OCI-LY7 (cell line): ENCODE measurements at regions not wholly inside any gene's neighbourhood (a gene's known extent, or its start where the extent isn't known, plus 50 kb on each side); places are given as distances from the start of the nearest gene placed in this dataset.

ENCODE experiments used
- BruUV-seq: library from RNA; stranded (reverse); fragments of 400-500 nt; replicated peaks from 2 replicates; lab custom pipeline; 2021; lab: Mats Ljungman, UMichigan
- CTCF ChIA-PET: fragments of 300-600 bp; sonication (Branson Sonifier 250); formaldehyde crosslinking; loops from one replicate; lab custom pipeline; 2022; ENCODE audit warnings: antibody characterized with exemption; ENCODE audit not compliant: unreplicated experiment; lab: Charles Lee
- POLR2A ChIA-PET: fragments of 300-600 bp; sonication (Branson Sonifier 250); formaldehyde crosslinking; loops from one replicate; lab custom pipeline; 2022; ENCODE audit warnings: antibody characterized with exemption; lab: Charles Lee
- DNase-seq: peaks from one replicate; pipeline ENCODE4 v3.0.0-alpha.2; 2015; ENCODE audit warnings: low spot score
- H2AFZ ChIP-seq: fragments of 200-600 bp; sonication (generic), shearing (Covaris generic); 2 replicates; pipeline ENCODE4 v1.6.1; 2014; ENCODE audit warnings: mild to moderate bottlenecking, antibody characterized with exemption, low read length, moderate library complexity
- H3K27ac ChIP-seq: fragments of 200-600 bp; sonication (generic); 2 replicates; pipeline ENCODE4 v1.5.1; 2014; ENCODE audit warnings: mixed run types, low read depth, mild to moderate bottlenecking, moderate library complexity, low read length, inconsistent platforms; ENCODE audit not compliant: poor library complexity, severe bottlenecking
- H3K36me3 ChIP-seq: fragments of 200-600 bp; sonication (generic); 2 replicates; pipeline ENCODE4 v1.6.1; 2014; ENCODE audit warnings: mild to moderate bottlenecking, antibody characterized with exemption, low read length, moderate library complexity, mixed read lengths; ENCODE audit not compliant: insufficient read depth
- H3K4me1 ChIP-seq: fragments of 200-600 bp; sonication (generic); 2 replicates; pipeline ENCODE4 v1.5.1; 2014; ENCODE audit warnings: mild to moderate bottlenecking, low read length; ENCODE audit not compliant: insufficient read depth, poor library complexity, severe bottlenecking
- H3K4me2 ChIP-seq: fragments of 200-600 bp; sonication (generic); 2 replicates; pipeline ENCODE4 v1.6.1; 2014; ENCODE audit warnings: mild to moderate bottlenecking, low read length
- H3K4me3 ChIP-seq: fragments of 200-600 bp; sonication (generic); 2 replicates; pipeline ENCODE4 v1.5.1; 2014; ENCODE audit warnings: mild to moderate bottlenecking, low read depth, low read length; ENCODE audit not compliant: poor library complexity, severe bottlenecking
- H3K79me2 ChIP-seq: fragments of 200-600 bp; sonication (generic); 2 replicates; pipeline ENCODE4 v1.6.1; 2016; ENCODE audit warnings: low read depth, mild to moderate bottlenecking, low read length, moderate library complexity, mixed read lengths; ENCODE audit not compliant: insufficient read depth
- H3K9me2 ChIP-seq: fragments of 200-600 bp; sonication (generic); 2 replicates; pipeline ENCODE4 v1.6.1; 2016; ENCODE audit warnings: mild to moderate bottlenecking, low read length, mixed read lengths; ENCODE audit not compliant: insufficient read depth
- H3K9me3 ChIP-seq: fragments of 200-600 bp; sonication (generic); 2 replicates; pipeline ENCODE4 v1.6.1; 2014; ENCODE audit warnings: mild to moderate bottlenecking, mixed run types, low read length, mixed read lengths
- H4K20me1 ChIP-seq: fragments of 200-600 bp; sonication (generic); 2 replicates; pipeline ENCODE4 v1.6.1; 2014; ENCODE audit warnings: mild to moderate bottlenecking, antibody characterized with exemption, low read length, moderate library complexity, mixed read lengths; ENCODE audit not compliant: insufficient read depth
- EZH2phosphoT487 ChIP-seq: fragments of 200-600 bp; sonication (generic); IDR thresholded peaks from 2 replicates; pipeline ENCODE4 v1.6.1; 2018; ENCODE audit warnings: low read depth, borderline replicate concordance, mild to moderate bottlenecking, mixed run types, antibody characterized with exemption, low read length, moderate library complexity, mixed read lengths
- intact Hi-C: fragments of 100-400 bp; cut with micrococcal nuclease; formaldehyde crosslinking; loops from one replicate; pipeline ENCODE4 v1.10.0; 2022; ENCODE audit not compliant: unreplicated experiment
- TF ChIP-seq, protein P1 (sequence below): fragments of 200-600 bp; sonication (generic); conservative IDR thresholded peaks from 2 replicates; pipeline ENCODE4 v1.5.1; 2014; ENCODE audit warnings: mild to moderate bottlenecking, antibody characterized with exemption, low read length, moderate library complexity, mixed read lengths

DNA sequence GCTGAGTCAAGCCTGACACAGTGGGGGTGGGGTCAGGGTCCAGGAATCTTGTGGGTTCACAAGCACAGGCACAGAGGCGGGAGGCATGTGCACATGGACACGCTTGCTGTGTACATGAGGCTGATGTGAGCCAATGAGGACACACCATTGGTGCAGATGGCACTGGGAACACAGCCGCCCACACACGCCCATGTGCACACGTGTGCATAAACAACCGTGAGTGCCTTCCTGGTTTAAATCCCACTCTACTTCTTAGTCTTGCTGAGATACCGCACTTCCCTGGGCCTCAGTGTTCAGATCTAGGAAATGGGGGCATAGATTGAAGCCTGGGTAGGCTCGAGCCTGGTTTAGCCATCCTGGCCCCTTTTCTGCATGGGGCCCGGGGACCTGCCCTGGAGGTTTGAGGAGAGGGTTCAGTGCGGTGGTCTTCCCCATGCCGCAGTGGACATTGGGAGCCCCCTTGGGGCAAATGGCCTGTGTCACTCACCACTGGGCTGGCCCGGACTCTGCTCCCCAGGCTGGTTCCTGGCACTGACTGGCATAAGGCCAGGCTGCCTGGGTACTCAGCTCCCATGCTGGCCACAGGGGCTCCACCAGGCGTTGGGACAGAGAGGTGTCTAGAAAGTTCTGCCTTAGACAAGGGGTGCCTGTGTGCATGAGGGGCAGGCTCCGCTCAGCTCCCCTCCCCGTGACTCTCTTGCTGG, 60.2 kb downstream of the CEBPB start:
- Histone ChIP-seq H3K4me2 (no peak overlapping the region), H3K4me3 (no peak overlapping the region), H3K36me3 (no peaks in the 10 kb centered on the region), H3K4me1 (no peaks in the 10 kb centered on the region), H2AFZ (no peak overlapping the region), H4K20me1 (no peaks in the 10 kb centered on the region), H3K9me2 (no peaks in the 10 kb centered on the region), H3K9me3 (no peaks in the 10 kb centered on the region), H3K79me2 (no peaks in the 10 kb centered on the region), H3K27ac (no peak overlapping the region)
- intact Hi-C loops = no loop called here
- no TSS peak for BruUV-seq
- POLR2A ChIA-PET = no interaction called here
- no peak for TF ChIP-seq EZH2phosphoT487
- TF ChIP-seq, protein P1, sequence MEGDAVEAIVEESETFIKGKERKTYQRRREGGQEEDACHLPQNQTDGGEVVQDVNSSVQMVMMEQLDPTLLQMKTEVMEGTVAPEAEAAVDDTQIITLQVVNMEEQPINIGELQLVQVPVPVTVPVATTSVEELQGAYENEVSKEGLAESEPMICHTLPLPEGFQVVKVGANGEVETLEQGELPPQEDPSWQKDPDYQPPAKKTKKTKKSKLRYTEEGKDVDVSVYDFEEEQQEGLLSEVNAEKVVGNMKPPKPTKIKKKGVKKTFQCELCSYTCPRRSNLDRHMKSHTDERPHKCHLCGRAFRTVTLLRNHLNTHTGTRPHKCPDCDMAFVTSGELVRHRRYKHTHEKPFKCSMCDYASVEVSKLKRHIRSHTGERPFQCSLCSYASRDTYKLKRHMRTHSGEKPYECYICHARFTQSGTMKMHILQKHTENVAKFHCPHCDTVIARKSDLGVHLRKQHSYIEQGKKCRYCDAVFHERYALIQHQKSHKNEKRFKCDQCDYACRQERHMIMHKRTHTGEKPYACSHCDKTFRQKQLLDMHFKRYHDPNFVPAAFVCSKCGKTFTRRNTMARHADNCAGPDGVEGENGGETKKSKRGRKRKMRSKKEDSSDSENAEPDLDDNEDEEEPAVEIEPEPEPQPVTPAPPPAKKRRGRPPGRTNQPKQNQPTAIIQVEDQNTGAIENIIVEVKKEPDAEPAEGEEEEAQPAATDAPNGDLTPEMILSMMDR = no peak
- CTCF ChIA-PET = no interaction called here
- DNase-seq = no peak

DNA sequence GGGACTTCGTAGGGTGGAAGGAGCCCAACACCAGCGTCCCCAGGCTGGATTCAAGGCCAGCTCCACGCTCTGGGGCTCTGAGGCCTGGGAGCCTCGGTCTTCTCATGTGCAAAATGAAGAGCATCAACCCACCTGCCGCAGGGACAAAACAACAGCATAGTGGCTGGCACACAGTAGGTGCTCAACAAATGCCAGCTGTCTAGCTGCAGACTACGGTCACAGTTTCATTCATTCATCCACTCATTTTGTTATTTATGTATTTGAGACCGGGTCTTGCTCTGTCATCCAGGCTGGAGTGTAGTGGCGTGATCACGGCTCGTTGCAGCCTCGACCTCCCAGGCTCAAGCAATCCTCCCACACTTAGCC, 60.7 kb downstream of the CEBPB start:
- Histone ChIP-seq H3K4me1 (no peaks in the 10 kb centered on the region), H3K4me2 (no peak overlapping the region), H3K9me3 (no peaks in the 10 kb centered on the region), H3K79me2 (no peaks in the 10 kb centered on the region), H4K20me1 (no peaks in the 10 kb centered on the region), H3K36me3 (no peaks in the 10 kb centered on the region), H3K9me2 (no peaks in the 10 kb centered on the region), H2AFZ (no peak overlapping the region), H3K27ac (no peak overlapping the region), H3K4me3 (no peak overlapping the region)
- intact Hi-C loops = no loop called here
- CTCF ChIA-PET = no interaction called here
- POLR2A ChIA-PET = no interaction called here
- TF ChIP-seq, protein P1 = no peak
- no peak for TF ChIP-seq EZH2phosphoT487
- no peak for DNase-seq
- BruUV-seq = no TSS peak

DNA sequence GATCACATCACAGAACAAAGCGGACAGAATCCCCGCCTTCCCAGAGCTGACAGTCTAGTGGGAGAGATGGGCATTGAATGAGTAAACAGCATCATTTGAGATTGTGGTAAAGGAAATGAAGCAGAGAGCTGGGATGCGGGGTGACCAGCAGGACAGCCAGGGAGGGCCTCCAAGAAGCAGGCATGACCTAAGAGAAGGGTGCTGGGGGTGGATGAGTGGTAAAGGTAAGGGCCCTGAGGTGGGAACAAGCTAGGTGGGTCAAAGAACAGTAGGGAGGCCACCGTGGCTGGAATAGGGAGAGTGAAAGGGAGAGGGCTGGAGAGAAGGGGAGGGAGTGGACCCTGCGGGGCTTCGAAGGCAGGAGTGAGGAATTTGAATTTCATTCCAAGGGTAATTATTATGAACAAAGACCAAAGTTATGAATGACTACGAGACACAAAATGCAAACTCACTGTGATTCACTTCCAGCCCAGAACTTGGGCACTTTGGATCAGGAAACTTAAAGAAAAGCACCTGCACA, 61.4 kb downstream of the CEBPB start:
- H3K4me2 ChIP-seq = no peak overlapping the region

More for the DNA sequence above, 61.4 kb downstream of the CEBPB start:
- intact Hi-C loops = no loop called here
- H3K9me3 ChIP-seq = no peaks in the 10 kb centered on the region
- H3K4me1 ChIP-seq = no peaks in the 10 kb centered on the region
- POLR2A ChIA-PET = no interaction called here
- no peak overlapping the region for H3K27ac ChIP-seq
- no peaks in the 10 kb centered on the region for H3K79me2 ChIP-seq
- H3K9me2 ChIP-seq = no peaks in the 10 kb centered on the region
- H4K20me1 ChIP-seq = no peaks in the 10 kb centered on the region
- H3K36me3 ChIP-seq = no peaks in the 10 kb centered on the region
- H2AFZ ChIP-seq = no peak overlapping the region
- no peak overlapping the region for H3K4me3 ChIP-seq
- no TSS peak for BruUV-seq
- no peak for DNase-seq
- CTCF ChIA-PET = no interaction called here
- TF ChIP-seq, protein P1 = no peak
- TF ChIP-seq EZH2phosphoT487 = no peak
